Omental fat pad (tissue), 3 donors: ENCODE measurements at regions not wholly inside any gene's neighbourhood (a gene's known extent, or its start where the extent isn't known, plus 50 kb on each side); places are given as distances from the start of the nearest gene placed in this dataset.

Experiments used
- ATAC-seq: fragments of 150-250 bp; one replicate; pipeline ENCODE4 v1.9.1; 2016; ENCODE audit warnings: mild to moderate bottlenecking, moderate library complexity; ENCODE audit not compliant: low FRiP score
- DNase-seq: peaks from one replicate; pipeline ENCODE4 v3.0.0-alpha.2; 2019; ENCODE audit warnings: low spot score
- CTCF ChIP-seq, 3 donors: fragments of 450-650 bp; IDR thresholded peaks; one replicate each; pipeline ENCODE4 v1.5.1; 2016 to 2017; ENCODE audit warnings: antibody characterized with exemption in 3 of 3, mild to moderate bottlenecking in 3 of 3, moderate library complexity in 2 of 3

GRCh38 chr18:28834889-28835288 is 658.0 kb upstream of the CDH2 start:
- DNase-seq: no peak
- no peak for ATAC-seq
- TF ChIP-seq CTCF (IDR thresholded peaks at IDR 0.05): no peak

GRCh38 chr18:28831908-28832307 is 655.0 kb upstream of the CDH2 start:
- ATAC-seq: no peak
- DNase-seq: no peak
- no peak for TF ChIP-seq CTCF (IDR thresholded peaks at IDR 0.05)

GRCh38 chr18:28831476-28831875 is 654.5 kb upstream of the CDH2 start:
- ATAC-seq (no peak), DNase-seq (no peak)
- no peak for TF ChIP-seq CTCF (IDR thresholded peaks at IDR 0.05)

DNA sequence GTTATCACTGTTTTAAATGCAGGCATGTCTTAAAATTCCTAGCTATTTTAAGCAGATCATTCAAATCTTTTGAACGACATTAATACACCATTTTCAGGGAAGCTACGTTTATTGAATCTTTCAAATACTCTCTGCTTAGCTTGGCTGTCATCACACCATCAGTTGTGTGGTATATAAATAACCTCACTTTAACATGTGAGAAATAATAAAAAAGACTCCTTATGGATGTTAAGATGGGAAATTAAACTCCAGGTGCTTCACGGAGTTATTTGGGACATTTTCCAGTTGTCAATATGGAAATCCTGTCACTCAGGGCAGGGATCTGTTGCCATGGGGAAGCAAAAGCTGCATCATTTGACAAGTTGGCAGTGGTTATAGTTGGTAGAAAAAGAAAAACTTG is 649.2 kb upstream of the CDH2 start:
- no peak for TF ChIP-seq CTCF (IDR thresholded peaks at IDR 0.05)
- ATAC-seq (no peak), DNase-seq (no peak)

GRCh38 chr18:28824183-28824574 is 647.2 kb upstream of the CDH2 start:
- TF ChIP-seq CTCF (IDR thresholded peaks at IDR 0.05): no peak
- ATAC-seq (no peak), DNase-seq (no peak)

GRCh38 chr18:28823506-28824182 is 646.7 kb upstream of the CDH2 start:
- no peak for TF ChIP-seq CTCF (IDR thresholded peaks at IDR 0.05)
- DNase-seq (no peak), ATAC-seq (no peak)

- TF ChIP-seq CTCF (IDR thresholded peaks at IDR 0.05): no peak
- no peak for ATAC-seq
- DNase-seq: no peak
Observed at GRCh38 chr18:28820353-28820752, 643.4 kb upstream of the CDH2 start.
